Left forelimb (tissue), 1 donor: ENCODE measurements at regions not wholly inside any gene's neighbourhood (a gene's known extent, or its start where the extent isn't known, plus 50 kb on each side); places are given as distances from the start of the nearest gene placed in this dataset.
"Not testable (repeated sequence)": the region's sequence is repeated elsewhere in the genome, so short reads cannot be mapped to it uniquely, and the experiment has no call there.

Experiments used
- DNase-seq: peaks from one replicate; pipeline ENCODE4 v3.0.0-alpha.2; 2018; ENCODE audit warnings: low spot score

- DNase-seq: no peak
These were observed 120.2 kb upstream of the CRIM1 start for GRCh38 chr2:36235426-36235825.

GRCh38 chr2:36223259-36223658, 132.3 kb upstream of the CRIM1 start:
- DNase-seq: no peak

GRCh38 chr2:36222485-36222884, 133.1 kb upstream of the CRIM1 start:
- DNase-seq: no peak

GRCh38 chr2:36214691-36215090, 140.9 kb upstream of the CRIM1 start:
- no peak for DNase-seq

GRCh38 chr2:36203366-36203765, 152.2 kb upstream of the CRIM1 start:
- DNase-seq: no peak

- no peak for DNase-seq
These were observed 158.2 kb upstream of the CRIM1 start for GRCh38 chr2:36197181-36197971.

GRCh38 chr2:36193680-36194079, 161.9 kb upstream of the CRIM1 start:
- no peak for DNase-seq

- no peak for DNase-seq
These were observed 162.6 kb upstream of the CRIM1 start for GRCh38 chr2:36192983-36193382.

GRCh38 chr2:36190097-36190496, 165.5 kb upstream of the CRIM1 start:
- DNase-seq: no peak

DNA sequence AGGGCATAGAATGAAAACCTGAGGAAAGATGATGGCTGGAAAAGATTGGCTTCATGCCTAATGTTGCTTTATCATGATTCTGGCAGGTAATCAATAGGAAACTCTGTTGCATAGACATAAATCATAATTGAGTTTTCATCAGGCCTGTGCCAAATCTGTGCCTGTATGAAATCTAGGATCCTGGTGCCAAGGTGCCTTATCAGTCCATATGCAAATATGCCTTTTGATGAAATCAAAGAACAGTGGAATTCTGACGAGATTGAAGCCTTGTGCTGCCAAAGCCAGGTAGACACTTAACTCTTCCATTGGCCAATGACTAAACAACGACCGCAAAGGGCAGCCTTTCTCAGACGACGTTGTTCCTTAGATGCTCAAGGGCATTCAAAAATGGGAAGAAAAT, 170.0 kb upstream of the CRIM1 start:
- DNase-seq: no peak

DNA sequence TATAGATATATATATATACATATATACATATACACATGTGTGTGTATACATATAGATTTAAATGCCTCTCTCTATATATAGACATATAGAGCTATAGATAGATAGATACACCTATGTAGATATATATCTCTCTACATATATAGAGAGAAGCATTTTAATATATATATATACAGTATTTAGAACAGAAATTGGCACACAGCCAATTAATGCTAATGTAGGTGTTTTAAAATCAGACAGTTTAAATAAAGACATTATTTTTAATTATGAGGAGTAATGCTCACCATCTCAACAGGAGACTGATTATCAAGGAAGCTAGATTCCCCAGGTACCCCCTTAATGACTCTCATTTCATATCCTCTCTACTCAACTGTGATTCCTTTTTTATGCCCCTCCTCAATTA, 170.7 kb upstream of the CRIM1 start:
- DNase-seq: no peak

GRCh38 chr2:36180789-36181482, 174.6 kb upstream of the CRIM1 start:
- DNase-seq: not testable (repeated sequence)

GRCh38 chr2:36180293-36180692, 175.3 kb upstream of the CRIM1 start:
- DNase-seq: not testable (repeated sequence)

- not testable (repeated sequence) for DNase-seq
These were observed 175.8 kb upstream of the CRIM1 start for GRCh38 chr2:36179668-36180269.

GRCh38 chr2:36178384-36178783, 177.2 kb upstream of the CRIM1 start:
- DNase-seq: no peak

GRCh38 chr2:36177282-36177681, 178.3 kb upstream of the CRIM1 start:
- DNase-seq: no peak

GRCh38 chr2:36174920-36175319, 180.7 kb upstream of the CRIM1 start:
- DNase-seq: no peak

- no peak for DNase-seq
These were observed 181.7 kb upstream of the CRIM1 start for GRCh38 chr2:36173760-36174404.

DNA sequence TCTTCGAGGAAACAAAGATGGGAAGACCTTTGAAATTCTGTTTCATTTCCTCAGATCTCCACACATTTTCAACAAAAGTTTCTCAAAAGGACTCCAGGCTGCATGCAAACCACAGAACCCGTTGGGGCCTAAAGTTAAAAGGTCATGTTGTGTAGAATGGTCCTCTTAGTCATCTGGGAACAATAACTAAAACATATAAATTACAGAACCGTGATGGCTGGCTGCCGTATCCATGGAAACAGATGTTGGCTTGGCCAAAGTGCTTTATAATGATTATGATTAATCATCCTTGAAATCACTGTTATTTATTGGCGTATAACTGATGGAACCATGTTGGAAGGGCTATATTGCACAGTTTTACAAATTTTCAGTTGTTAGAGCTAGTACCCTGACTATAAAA, 182.8 kb upstream of the CRIM1 start:
- DNase-seq: no peak

- no peak for DNase-seq
These were observed 184.8 kb upstream of the CRIM1 start for GRCh38 chr2:36170805-36171204.

GRCh38 chr2:36169843-36170242, 185.7 kb upstream of the CRIM1 start:
- DNase-seq: no peak

DNA sequence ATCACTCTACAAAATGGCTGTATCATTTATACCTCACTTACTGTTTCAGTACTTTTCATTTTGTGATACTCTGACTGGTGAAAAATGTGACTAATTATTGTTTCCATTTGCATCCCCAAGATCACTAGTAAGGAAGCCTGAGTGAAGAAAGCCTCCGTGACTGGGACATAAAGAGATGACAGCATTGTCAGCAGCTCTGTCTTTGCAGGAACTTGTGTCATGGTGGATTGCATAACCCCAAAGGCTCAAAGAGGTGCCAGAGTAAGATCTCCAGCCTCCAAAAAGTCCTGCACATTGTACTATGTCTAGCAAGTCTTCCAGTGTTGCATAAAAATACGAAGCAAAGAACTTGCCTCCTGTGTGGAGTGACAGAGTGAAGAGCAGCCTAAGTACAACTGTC, 187.5 kb upstream of the CRIM1 start:
- no peak for DNase-seq

DNA sequence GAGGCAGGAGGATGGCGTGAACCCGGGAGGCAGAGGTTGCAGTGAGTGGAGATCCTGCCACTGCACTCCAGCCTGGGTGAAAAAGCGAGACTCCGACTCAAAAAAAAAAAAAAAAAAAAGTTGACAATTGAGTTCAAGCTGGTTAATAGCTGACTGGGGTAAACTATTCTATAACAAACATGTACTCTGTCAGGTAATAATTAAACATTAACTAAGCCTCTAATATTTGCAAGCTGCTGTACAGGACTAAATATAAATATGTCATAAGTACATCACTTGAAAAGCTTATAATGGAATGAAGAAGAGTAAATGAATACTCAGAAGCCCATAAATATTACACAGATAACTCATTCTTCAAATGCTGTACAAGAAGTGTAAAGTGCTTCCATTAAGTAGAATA, 190.4 kb upstream of the CRIM1 start:
- DNase-seq: no peak
